WTC11 (cell line): ENCODE measurements at regions not wholly inside any gene's neighbourhood (a gene's known extent, or its start where the extent isn't known, plus 50 kb on each side); places are given as distances from the start of the nearest gene placed in this dataset.

Experiments
- ATAC-seq: fragments of 200-7000 bp; cut with Tn5 transposase; 2 replicates; pipeline ENCODE4 v1.10.0; 2021; ENCODE audit warnings: mild to moderate bottlenecking, moderate library complexity
- CTCF ChIA-PET: fragments of 300-600 bp; sonication (Branson Sonifier 250); formaldehyde crosslinking; loops from one replicate; lab custom pipeline; 2021; ENCODE audit warnings: antibody characterized with exemption; lab: Charles Lee
- POLR2A ChIA-PET: fragments of 350-600 bp; sonication (Branson Sonifier 250); formaldehyde crosslinking; loops from one replicate; lab custom pipeline; 2021; ENCODE audit warnings: antibody characterized with exemption; lab: Charles Lee
- DNase-seq: peaks from one replicate; pipeline ENCODE4 v3.0.0; 2021; ENCODE audit warnings: low spot score
- H3K27ac Mint-ChIP-seq: 2 replicates; pipeline ENCODE4 v1.8.0; 2021; ENCODE audit warnings: mixed read lengths
- H3K27me3 Mint-ChIP-seq: 2 replicates; pipeline ENCODE4 v1.8.0; 2021; ENCODE audit warnings: low read depth, mild to moderate bottlenecking, moderate library complexity, mixed read lengths
- H3K36me3 Mint-ChIP-seq: 2 replicates; pipeline ENCODE4 v1.8.0; 2021; ENCODE audit warnings: mixed read lengths
- H3K4me1 Mint-ChIP-seq: 2 replicates; pipeline ENCODE4 v1.8.0; 2022; ENCODE audit warnings: mixed read lengths
- H3K4me3 Mint-ChIP-seq: 2 replicates; pipeline ENCODE4 v1.8.0; 2021; ENCODE audit warnings: mild to moderate bottlenecking, moderate library complexity, mixed read lengths
- H3K9me3 Mint-ChIP-seq: 2 replicates; pipeline ENCODE4 v1.8.0; 2021; ENCODE audit warnings: mixed read lengths
- AFF4 ChIP-seq: sonication (generic); formaldehyde crosslinking; IDR thresholded peaks from 2 replicates; pipeline ENCODE4 v1.8.1; 2023; ENCODE audit warnings: mild to moderate bottlenecking, missing genetic modification reagents, borderline replicate concordance
- ATF2 ChIP-seq: sonication (generic); formaldehyde crosslinking; IDR thresholded peaks from 2 replicates; pipeline ENCODE4 v1.8.1; 2022; ENCODE audit warnings: low read depth, missing genetic modification reagents, borderline replicate concordance
- ETV6 ChIP-seq: sonication (generic); formaldehyde crosslinking; IDR thresholded peaks from 2 replicates; pipeline ENCODE4 v1.8.1; 2022; ENCODE audit warnings: mild to moderate bottlenecking, missing genetic modification reagents
- FOXP1 ChIP-seq: sonication (generic); formaldehyde crosslinking; IDR thresholded peaks from 2 replicates; pipeline ENCODE4 v1.8.0; 2022; ENCODE audit warnings: missing genetic modification reagents, mild to moderate bottlenecking, moderate library complexity, borderline replicate concordance
- GRHL2 ChIP-seq: fragments of 250-450 bp; sonication (Bioruptor Pico); IDR thresholded peaks from 2 replicates; pipeline ENCODE4 v1.8.0; 2022; ENCODE audit warnings: mild to moderate bottlenecking, moderate library complexity; ENCODE audit not compliant: insufficient replicate concordance, severe bottlenecking
- HMGXB4 ChIP-seq: sonication (generic); formaldehyde crosslinking; IDR thresholded peaks from 2 replicates; pipeline ENCODE4 v1.8.1; 2023; ENCODE audit warnings: mild to moderate bottlenecking, moderate library complexity, missing genetic modification reagents
- IRF1 ChIP-seq: sonication (generic); formaldehyde crosslinking; IDR thresholded peaks from 2 replicates; pipeline ENCODE4 v1.8.0; 2023; ENCODE audit warnings: missing genetic modification reagents
- IRF2 ChIP-seq: sonication (generic); formaldehyde crosslinking; IDR thresholded peaks from 2 replicates; pipeline ENCODE4 v1.8.0; 2022; ENCODE audit warnings: low read depth, missing genetic modification reagents, borderline replicate concordance
- JAZF1 ChIP-seq: fragments of 250-450 bp; sonication (Bioruptor Pico); IDR thresholded peaks from 2 replicates; pipeline ENCODE4 v1.9.0; 2021; ENCODE audit warnings: moderate library complexity, mild to moderate bottlenecking, inconsistent platforms
- MAX ChIP-seq: sonication (generic); formaldehyde crosslinking; IDR thresholded peaks from 2 replicates; pipeline ENCODE4 v1.8.0; 2022; ENCODE audit warnings: mild to moderate bottlenecking, missing genetic modification reagents
- MLX ChIP-seq: sonication (generic); formaldehyde crosslinking; IDR thresholded peaks from 2 replicates; pipeline ENCODE4 v1.8.1; 2023; ENCODE audit warnings: mild to moderate bottlenecking, missing genetic modification reagents, moderate library complexity
- NR1H2 ChIP-seq: sonication (generic); formaldehyde crosslinking; IDR thresholded peaks from 2 replicates; pipeline ENCODE4 v1.9.0; 2021; ENCODE audit warnings: mild to moderate bottlenecking, moderate library complexity, missing genetic modification reagents
- NR2C2 ChIP-seq: sonication (generic); formaldehyde crosslinking; IDR thresholded peaks from 2 replicates; pipeline ENCODE4 v1.8.0; 2022; ENCODE audit warnings: mild to moderate bottlenecking, missing genetic modification reagents
- SMAD4 ChIP-seq: sonication (generic); formaldehyde crosslinking; IDR thresholded peaks from 2 replicates; pipeline ENCODE4 v1.8.0; 2022; ENCODE audit warnings: mild to moderate bottlenecking, missing genetic modification reagents
- SOX15 ChIP-seq: fragments of 250-450 bp; sonication (Bioruptor Pico); IDR thresholded peaks from 2 replicates; pipeline ENCODE4 v1.9.0; 2021; ENCODE audit warnings: mild to moderate bottlenecking
- TEAD4 ChIP-seq: sonication (generic); formaldehyde crosslinking; IDR thresholded peaks from 2 replicates; pipeline ENCODE4 v1.8.0; 2022; ENCODE audit warnings: mild to moderate bottlenecking, missing genetic modification reagents
- USF1 ChIP-seq: sonication (generic); formaldehyde crosslinking; IDR thresholded peaks from 2 replicates; pipeline ENCODE4 v1.8.0; 2022; ENCODE audit warnings: mild to moderate bottlenecking, missing genetic modification reagents
- ZBTB21 ChIP-seq: sonication (generic); formaldehyde crosslinking; IDR thresholded peaks from 2 replicates; pipeline ENCODE4 v1.8.1; 2023; ENCODE audit warnings: mild to moderate bottlenecking, missing genetic modification reagents, borderline replicate concordance
- ZNF138 ChIP-seq: sonication (generic); formaldehyde crosslinking; conservative IDR thresholded peaks from 2 replicates; pipeline ENCODE4 v1.8.1; 2022; ENCODE audit warnings: mild to moderate bottlenecking, moderate library complexity, missing genetic modification reagents
- ZNF425 ChIP-seq: fragments of 250-450 bp; sonication (Bioruptor Pico); conservative IDR thresholded peaks from 2 replicates; pipeline ENCODE4 v1.9.0; 2021; ENCODE audit warnings: mild to moderate bottlenecking

- TF ChIP-seq AFF4 (CRISPR knock-in tag) = no peak
- TF ChIP-seq ETV6 (CRISPR knock-in tag) = no peak
- TF ChIP-seq HMGXB4 = no peak
- no peak for TF ChIP-seq TEAD4 (CRISPR knock-in tag)
- TF ChIP-seq ZBTB21 (CRISPR knock-in tag) = no peak
- no peak for TF ChIP-seq SOX15 (CRISPR knock-in tag)
- no peak for TF ChIP-seq MAX (CRISPR knock-in tag)
- no peak for TF ChIP-seq NR2C2
- no peak for TF ChIP-seq SMAD4 (CRISPR knock-in tag)
These were observed 57.9 kb upstream of the EXOC6 start (continued) for GRCh38 chr10:92790440-92790839.

GRCh38 chr10:92792661-92793060 lies 55.7 kb upstream of the EXOC6 start:
- Mint-ChIP-seq H3K4me3 (no peak overlapping the region), H3K27ac (no peak overlapping the region), H3K9me3 (peaks cover 13% of the 10 kb centered on the region), H3K4me1 (peaks cover 29% of the 10 kb centered on the region), H3K36me3 (no peaks in the 10 kb centered on the region), H3K27me3 (peaks cover 3% of the 10 kb centered on the region; the same call in 1 of the 2 replicates)
- POLR2A ChIA-PET = no interaction called here
- DNase-seq (no peak), ATAC-seq (no peak)
- TF ChIP-seq GRHL2 (CRISPR knock-in tag) (no peak), NR1H2 (no peak), MLX (CRISPR knock-in tag) (no peak), ZNF138 (CRISPR knock-in tag) (no peak), ZNF425 (CRISPR knock-in tag) (no peak), IRF1 (CRISPR knock-in tag) (no peak), JAZF1 (CRISPR knock-in tag) (no peak), USF1 (no peak), FOXP1 (CRISPR knock-in tag) (no peak), IRF2 (CRISPR knock-in tag) (no peak), ATF2 (CRISPR knock-in tag) (no peak)
- CTCF ChIA-PET = no interaction called here
